Epithelial cell of proximal tubule (primary cell): ENCODE measurements at regions not wholly inside any gene's neighbourhood (a gene's known extent, or its start where the extent isn't known, plus 50 kb on each side); places are given as distances from the start of the nearest gene placed in this dataset.
A peak's percentile ranks its signal among the peaks of the same experiment; 100 is the strongest.
"Not testable (repeated sequence)": the region's sequence is repeated elsewhere in the genome, so short reads cannot be mapped to it uniquely, and the experiment has no call there.

ENCODE experiments used
- DNase-seq: peaks from one replicate; pipeline ENCODE4 v3.0.0-alpha.2; 2011; ENCODE audit warnings: low read depth
- H3K4me3 ChIP-seq: 2 replicates; pipeline ENCODE4 v1.5.1; 2011; ENCODE audit warnings: low read depth, mild to moderate bottlenecking, low read length
- CTCF ChIP-seq: conservative IDR thresholded peaks from 2 replicates; pipeline ENCODE4 v1.5.1; 2012; ENCODE audit warnings: low read depth, mild to moderate bottlenecking, low read length

- H3K4me3 ChIP-seq = no peak overlapping the region
- no peak for DNase-seq
- no peak for TF ChIP-seq CTCF
Observed at GRCh38 chr5:1983919-1984695, 101.4 kb upstream of the IRX4 start.

- H3K4me3 ChIP-seq = no peak overlapping the region
- DNase-seq = no peak
- TF ChIP-seq CTCF = no peak
Observed at GRCh38 chr5:1983401-1983800, 100.7 kb upstream of the IRX4 start.

- not testable (repeated sequence) for H3K4me3 ChIP-seq, DNase-seq
Observed at GRCh38 chr5:1982561-1982960, 99.8 kb upstream of the IRX4 start.

GRCh38 chr5:1975898-1976765, 93.4 kb upstream of the IRX4 start:
- peak; percentile 5 for TF ChIP-seq CTCF
- DNase-seq = no peak
- H3K4me3 ChIP-seq = no peak overlapping the region

GRCh38 chr5:1975406-1975715, 92.6 kb upstream of the IRX4 start:
- no peak overlapping the region for H3K4me3 ChIP-seq
- TF ChIP-seq CTCF = no peak
- DNase-seq = no peak

GRCh38 chr5:1974501-1975405, 92.0 kb upstream of the IRX4 start:
- H3K4me3 ChIP-seq = no peak overlapping the region
- TF ChIP-seq CTCF = no peak
- DNase-seq = no peak

GRCh38 chr5:1974081-1974480, 91.4 kb upstream of the IRX4 start:
- no peak overlapping the region for H3K4me3 ChIP-seq
- DNase-seq = no peak

More at GRCh38 chr5:1974081-1974480, 91.4 kb upstream of the IRX4 start:
- no peak for TF ChIP-seq CTCF
